ENCODE measurements at regions not wholly inside any gene's neighbourhood (a gene's known extent, or its start where the extent isn't known, plus 50 kb on each side); places are given as distances from the start of the nearest gene placed in this dataset.

DNA sequence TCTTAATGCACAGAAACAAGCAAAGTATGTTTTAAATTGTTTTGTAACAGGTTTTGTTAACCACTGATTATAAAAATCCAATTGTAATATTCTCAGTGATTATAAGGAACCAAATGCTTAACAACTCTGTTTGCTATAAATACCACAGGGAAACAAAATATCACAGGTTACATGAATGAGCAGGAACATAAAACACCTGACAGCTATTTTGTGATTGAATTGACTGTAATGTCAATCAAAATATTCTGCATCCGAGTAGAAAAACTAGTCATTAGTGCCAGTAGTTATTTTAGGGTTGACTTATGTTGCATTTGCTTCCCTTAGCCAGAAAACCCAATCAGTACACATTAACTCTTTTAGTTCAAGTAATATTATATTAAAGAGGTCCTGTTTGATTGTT is 1707.8 kb upstream of the ACO1 start (continued):
- TF ChIP-seq MAFF (IDR thresholded peaks at IDR 0.05; ENCODE audit: low read length) (no peak), POLR2B (IDR thresholded peaks at IDR 0.05; ENCODE audit: low read depth, partially characterized antibody) (no peak), ZNF232 (CRISPR knock-in tag; IDR thresholded peaks at IDR 0.05) (no peak), CBFA2T2 (conservative IDR thresholded peaks at IDR 0.05) (no peak), HNRNPK (IDR thresholded peaks at IDR 0.05; ENCODE audit: low read depth, low read length, poor library complexity, severe bottlenecking) (no peak), POLR2A (conservative IDR thresholded peaks at IDR 0.05) (no peak)

DNA sequence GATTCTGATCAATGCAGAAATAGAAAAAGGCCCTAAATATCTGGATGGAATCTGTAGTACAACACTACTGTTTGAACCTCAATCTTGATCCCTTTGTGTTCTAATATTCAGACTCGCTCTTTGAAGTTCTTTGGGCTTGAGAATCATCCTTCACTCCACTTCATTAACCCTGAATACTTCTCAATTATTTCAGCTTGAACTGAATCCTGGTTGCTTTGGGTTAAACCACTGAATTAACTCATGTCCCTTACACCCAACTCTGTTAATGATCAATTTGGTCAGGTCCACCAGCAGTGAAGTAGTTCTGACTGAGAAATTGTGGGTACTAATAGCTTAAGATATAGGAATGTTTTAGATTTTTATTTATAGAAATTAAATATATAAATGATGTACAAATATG is 1707.2 kb upstream of the ACO1 start:
- Histone ChIP-seq H3K9ac (ENCODE audit: insufficient read depth in 1 of 2, low read depth in 2 of 2, low read length in 2 of 2) (no peak overlapping the region), H3K4me3 (no peak overlapping the region), H3K9me3 (replicated peaks; ENCODE audit: control insufficient read depth, insufficient read depth, low read depth, low read length) (no peaks in the 10 kb centered on the region), H3K4me1 (replicated peaks in 1 of 2; ENCODE audit: control insufficient read depth in 2 of 2, insufficient read depth in 2 of 2, low read length in 2 of 2) (no peaks in the 10 kb centered on the region), H2AFZ (ENCODE audit: low read depth, low read length) (no peak overlapping the region), H3K4me2 (ENCODE audit: insufficient read depth, low read length) (no peak overlapping the region), H3K27me3 (ENCODE audit: control insufficient read depth in 2 of 2, insufficient read depth in 2 of 2, low read length in 2 of 2) (no peaks in the 10 kb centered on the region), H4K20me1 (replicated peaks; ENCODE audit: control insufficient read depth, insufficient read depth, low read length) (no peaks in the 10 kb centered on the region), H3K27ac (ENCODE audit: extremely low read depth, low read depth, low read length) (no peak overlapping the region), H3K36me3 (ENCODE audit: control insufficient read depth, insufficient read depth, low read length) (no peaks in the 10 kb centered on the region), H3K9me1 (ENCODE audit: control insufficient read depth, insufficient read depth, low read length) (no peaks in the 10 kb centered on the region), H3K79me2 (ENCODE audit: control insufficient read depth, insufficient read depth, low read length) (no peaks in the 10 kb centered on the region)
- no CpG with 5 or more reads among the region's 1 CpG for WGBS (ENCODE audit: insufficient coverage, low coverage, missing lambda C conversion rate)
- no peak for FAIRE-seq
- intact Hi-C loops (cut with micrococcal nuclease): no loop called here
- BruUV-seq (replicated peaks): no TSS peak
- POLR2A ChIA-PET: no interaction called here
- in situ Hi-C loops (cut with MboI): no loop called here
- CTCF ChIA-PET (ENCODE audit: low intra/inter-chr PET ratio): no interaction called here
- DNase-seq (ENCODE audit: extremely low read depth in 1 of 4, low spot score in 3 of 4): no peak
- no peak for ATAC-seq
- TF ChIP-seq, protein P1, sequence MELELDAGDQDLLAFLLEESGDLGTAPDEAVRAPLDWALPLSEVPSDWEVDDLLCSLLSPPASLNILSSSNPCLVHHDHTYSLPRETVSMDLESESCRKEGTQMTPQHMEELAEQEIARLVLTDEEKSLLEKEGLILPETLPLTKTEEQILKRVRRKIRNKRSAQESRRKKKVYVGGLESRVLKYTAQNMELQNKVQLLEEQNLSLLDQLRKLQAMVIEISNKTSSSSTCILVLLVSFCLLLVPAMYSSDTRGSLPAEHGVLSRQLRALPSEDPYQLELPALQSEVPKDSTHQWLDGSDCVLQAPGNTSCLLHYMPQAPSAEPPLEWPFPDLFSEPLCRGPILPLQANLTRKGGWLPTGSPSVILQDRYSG (tag; conservative IDR thresholded peaks at IDR 0.05; ENCODE audit: low read depth): no peak
- TF ChIP-seq, protein P2, sequence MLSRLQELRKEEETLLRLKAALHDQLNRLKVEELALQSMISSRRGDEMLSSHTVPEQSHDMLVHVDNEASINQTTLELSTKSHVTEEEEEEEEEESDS (CRISPR knock-in tag; IDR thresholded peaks at IDR 0.05): no peak
- TF ChIP-seq, protein P3, sequence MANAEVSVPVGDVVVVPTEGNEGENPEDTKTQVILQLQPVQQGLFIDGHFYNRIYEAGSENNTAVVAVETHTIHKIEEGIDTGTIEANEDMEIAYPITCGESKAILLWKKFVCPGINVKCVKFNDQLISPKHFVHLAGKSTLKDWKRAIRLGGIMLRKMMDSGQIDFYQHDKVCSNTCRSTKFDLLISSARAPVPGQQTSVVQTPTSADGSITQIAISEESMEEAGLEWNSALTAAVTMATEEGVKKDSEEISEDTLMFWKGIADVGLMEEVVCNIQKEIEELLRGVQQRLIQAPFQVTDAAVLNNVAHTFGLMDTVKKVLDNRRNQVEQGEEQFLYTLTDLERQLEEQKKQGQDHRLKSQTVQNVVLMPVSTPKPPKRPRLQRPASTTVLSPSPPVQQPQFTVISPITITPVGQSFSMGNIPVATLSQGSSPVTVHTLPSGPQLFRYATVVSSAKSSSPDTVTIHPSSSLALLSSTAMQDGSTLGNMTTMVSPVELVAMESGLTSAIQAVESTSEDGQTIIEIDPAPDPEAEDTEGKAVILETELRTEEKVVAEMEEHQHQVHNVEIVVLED (CRISPR knock-in tag; IDR thresholded peaks at IDR 0.05): no peak
- TF ChIP-seq TAF9B (IDR thresholded peaks at IDR 0.05; ENCODE audit: partially characterized antibody): no peak
- TF ChIP-seq SOX6 (IDR thresholded peaks at IDR 0.05): no peak
- TF ChIP-seq, protein P4, sequence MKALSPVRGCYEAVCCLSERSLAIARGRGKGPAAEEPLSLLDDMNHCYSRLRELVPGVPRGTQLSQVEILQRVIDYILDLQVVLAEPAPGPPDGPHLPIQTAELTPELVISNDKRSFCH (CRISPR knock-in tag; IDR thresholded peaks at IDR 0.05): no peak
- TF ChIP-seq, protein P4 (tag; IDR thresholded peaks at IDR 0.05): no peak
- TF ChIP-seq, protein P5, sequence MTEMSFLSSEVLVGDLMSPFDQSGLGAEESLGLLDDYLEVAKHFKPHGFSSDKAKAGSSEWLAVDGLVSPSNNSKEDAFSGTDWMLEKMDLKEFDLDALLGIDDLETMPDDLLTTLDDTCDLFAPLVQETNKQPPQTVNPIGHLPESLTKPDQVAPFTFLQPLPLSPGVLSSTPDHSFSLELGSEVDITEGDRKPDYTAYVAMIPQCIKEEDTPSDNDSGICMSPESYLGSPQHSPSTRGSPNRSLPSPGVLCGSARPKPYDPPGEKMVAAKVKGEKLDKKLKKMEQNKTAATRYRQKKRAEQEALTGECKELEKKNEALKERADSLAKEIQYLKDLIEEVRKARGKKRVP (CRISPR knock-in tag; IDR thresholded peaks at IDR 0.05): no peak
- no peak for TF ChIP-seq SRSF9 (IDR thresholded peaks at IDR 0.05; ENCODE audit: borderline replicate concordance, low read depth, low read length)
- no peak for TF ChIP-seq EGR1 (conservative IDR thresholded peaks at IDR 0.05)
- no peak for TF ChIP-seq PHTF2 (CRISPR knock-in tag; IDR thresholded peaks at IDR 0.05)
- no peak for TF ChIP-seq KLF6 (CRISPR knock-in tag; IDR thresholded peaks at IDR 0.05; ENCODE audit: borderline replicate concordance)

Data from K562 (cell line).